GM19395 (cell line): ENCODE measurements at regions not wholly inside any gene's neighbourhood (a gene's known extent, or its start where the extent isn't known, plus 50 kb on each side); places are given as distances from the start of the nearest gene placed in this dataset.

Experiments used
- ATAC-seq: cut with Tn5 transposase; IDR thresholded peaks from one replicate; pipeline ENCODE4 v1.9.1; 2021; ENCODE audit warnings: mild to moderate bottlenecking, moderate library complexity; ENCODE audit not compliant: unreplicated experiment

DNA sequence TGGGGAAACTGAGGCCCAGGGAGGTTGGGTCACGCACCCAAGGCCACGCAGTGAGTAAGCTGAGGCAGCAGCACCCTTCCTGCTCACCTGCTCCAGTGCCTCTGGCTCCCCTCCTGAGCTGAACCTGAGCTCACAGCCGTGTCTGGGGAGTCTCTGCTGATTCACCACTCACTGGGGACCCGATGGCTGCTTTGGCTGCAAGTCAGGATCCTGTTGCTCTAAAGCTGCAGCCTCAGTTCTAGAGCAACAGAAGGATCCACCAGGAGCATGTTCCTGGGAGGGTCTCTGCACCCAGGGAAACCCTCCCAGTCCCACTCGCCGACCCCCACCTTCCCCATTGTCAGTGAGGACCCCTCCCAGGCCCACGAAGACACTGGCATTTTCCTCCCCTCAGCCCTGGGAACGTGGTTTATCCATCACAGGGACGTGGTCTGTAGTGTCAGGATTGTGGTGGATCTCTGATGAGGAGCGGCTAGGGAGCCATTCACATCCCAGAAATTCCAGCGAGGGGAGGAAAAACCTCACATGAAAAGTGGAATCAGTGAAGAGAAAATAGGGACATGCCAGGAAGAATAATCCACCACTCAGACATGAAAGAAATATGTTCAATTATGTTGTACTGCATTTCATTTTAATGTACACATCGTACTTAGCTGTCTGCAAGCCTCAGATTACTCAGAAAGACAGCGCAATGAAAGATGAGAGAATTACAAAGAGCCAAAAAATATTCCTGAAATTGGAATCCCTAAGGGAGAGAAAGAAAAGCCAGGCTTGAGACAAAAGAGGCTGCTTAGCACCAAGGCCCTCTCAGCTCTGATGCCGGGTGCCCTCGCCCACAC is 447.2 kb downstream of the MATN1 start:
- ATAC-seq = no peak

GRCh38 chr1:30274976-30275621 is 448.3 kb downstream of the MATN1 start:
- ATAC-seq = no peak

GRCh38 chr1:30274173-30274970 is 449.0 kb downstream of the MATN1 start:
- ATAC-seq = no peak

DNA sequence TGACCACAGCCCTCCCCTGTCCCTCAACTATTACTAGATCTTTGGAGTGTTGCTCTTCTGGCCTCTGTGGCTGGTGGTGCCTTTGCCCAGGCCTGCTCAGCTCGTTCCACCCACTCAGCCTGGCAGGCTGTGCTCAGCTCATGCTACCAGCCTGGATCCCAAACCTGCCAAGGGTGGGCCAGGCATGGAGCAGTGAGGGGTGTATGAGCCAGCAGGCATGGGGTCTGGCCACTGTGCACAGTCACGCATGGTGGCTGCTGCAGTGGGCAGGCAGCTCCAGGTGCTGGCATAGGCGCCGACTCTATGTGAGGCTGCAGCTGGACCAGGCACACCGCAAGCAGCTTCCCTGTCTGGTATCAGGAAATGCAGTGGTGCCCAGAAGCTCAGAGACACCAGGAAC is 449.9 kb downstream of the MATN1 start:
- no peak for ATAC-seq

GRCh38 chr1:30273021-30273325 is 450.4 kb downstream of the MATN1 start:
- no peak for ATAC-seq

GRCh38 chr1:30272277-30273020 is 450.9 kb downstream of the MATN1 start:
- ATAC-seq = no peak

- no peak for ATAC-seq
Observed at GRCh38 chr1:30271401-30272276, 451.7 kb downstream of the MATN1 start.

DNA sequence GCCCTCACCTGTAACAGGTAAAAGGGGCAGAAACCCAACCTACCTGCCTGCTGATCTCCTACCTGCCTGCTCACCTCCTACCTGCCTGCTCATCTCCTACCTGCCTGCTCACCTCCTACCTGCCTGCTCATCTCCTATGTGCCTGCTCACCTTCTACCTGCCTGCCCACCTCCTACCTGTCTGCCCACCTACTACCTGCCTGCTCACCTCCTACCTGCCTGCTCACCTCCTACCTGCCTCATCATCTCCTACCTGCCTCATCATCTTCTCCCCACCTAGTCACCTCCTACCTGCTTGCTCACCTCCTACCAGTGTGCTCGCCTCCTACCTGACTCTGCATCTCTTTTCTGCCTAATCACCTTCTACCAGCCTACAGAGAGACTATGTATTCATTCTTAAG is 452.9 kb downstream of the MATN1 start:
- no peak for ATAC-seq

DNA sequence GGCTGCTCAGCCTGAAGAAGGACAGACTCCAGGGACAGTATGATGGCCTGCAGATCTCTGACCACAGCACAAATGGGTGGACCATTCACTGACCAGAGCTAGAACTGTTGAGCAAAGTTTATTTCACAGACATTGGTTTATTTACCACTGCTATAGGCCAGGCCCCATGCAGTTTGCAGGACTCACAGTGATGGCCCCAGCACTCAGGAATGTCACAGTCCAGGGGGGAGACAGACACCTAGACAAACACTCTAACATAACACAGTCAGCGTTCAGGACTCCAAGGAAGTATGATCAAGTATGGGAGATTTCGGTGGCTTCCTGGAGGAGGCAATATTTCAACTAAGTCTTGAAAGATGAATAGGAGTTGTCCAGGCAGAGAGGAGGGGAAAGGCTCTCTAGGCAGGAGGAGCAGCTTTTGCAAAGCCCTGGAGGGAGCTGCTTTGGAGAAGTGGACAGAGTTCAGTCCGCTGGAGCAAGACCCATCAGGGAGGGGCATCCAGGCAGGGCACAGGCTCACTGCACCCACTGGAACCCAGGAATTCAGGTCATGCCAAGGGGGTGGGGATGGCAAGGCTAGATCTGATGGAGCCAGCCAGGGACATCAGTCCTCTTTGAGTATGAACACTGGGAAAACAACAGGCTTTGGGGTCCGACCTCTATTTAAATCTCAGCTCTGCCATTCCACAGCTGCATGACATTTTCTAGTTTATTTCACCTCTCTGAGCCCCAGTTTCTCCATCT is 454.3 kb downstream of the MATN1 start:
- ATAC-seq = no peak

DNA sequence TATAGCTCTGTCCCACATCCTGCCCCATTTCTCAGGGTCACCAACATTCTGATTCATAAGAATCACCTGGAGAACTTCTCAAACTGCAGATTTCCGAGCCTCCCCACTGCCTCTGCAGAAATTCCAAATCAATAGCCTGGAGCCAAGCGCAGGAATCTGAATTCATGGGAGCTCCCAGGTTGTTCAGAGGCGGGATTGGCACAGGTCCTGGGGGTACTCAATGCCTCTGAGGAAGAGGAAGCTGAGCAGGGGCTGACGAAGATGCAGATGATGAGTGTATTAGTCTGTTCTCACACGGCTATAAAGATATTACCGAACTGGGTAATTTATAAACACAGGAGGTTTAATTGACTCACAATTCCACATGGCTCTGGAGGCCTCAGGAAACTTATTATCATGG is 455.5 kb downstream of the MATN1 start:
- no peak for ATAC-seq

GRCh38 chr1:30267046-30267445 is 456.3 kb downstream of the MATN1 start:
- ATAC-seq = no peak

GRCh38 chr1:30265127-30266070 is 458.0 kb downstream of the MATN1 start:
- no peak for ATAC-seq

- no peak for ATAC-seq
Observed at GRCh38 chr1:30264672-30265025, 458.7 kb downstream of the MATN1 start.

DNA sequence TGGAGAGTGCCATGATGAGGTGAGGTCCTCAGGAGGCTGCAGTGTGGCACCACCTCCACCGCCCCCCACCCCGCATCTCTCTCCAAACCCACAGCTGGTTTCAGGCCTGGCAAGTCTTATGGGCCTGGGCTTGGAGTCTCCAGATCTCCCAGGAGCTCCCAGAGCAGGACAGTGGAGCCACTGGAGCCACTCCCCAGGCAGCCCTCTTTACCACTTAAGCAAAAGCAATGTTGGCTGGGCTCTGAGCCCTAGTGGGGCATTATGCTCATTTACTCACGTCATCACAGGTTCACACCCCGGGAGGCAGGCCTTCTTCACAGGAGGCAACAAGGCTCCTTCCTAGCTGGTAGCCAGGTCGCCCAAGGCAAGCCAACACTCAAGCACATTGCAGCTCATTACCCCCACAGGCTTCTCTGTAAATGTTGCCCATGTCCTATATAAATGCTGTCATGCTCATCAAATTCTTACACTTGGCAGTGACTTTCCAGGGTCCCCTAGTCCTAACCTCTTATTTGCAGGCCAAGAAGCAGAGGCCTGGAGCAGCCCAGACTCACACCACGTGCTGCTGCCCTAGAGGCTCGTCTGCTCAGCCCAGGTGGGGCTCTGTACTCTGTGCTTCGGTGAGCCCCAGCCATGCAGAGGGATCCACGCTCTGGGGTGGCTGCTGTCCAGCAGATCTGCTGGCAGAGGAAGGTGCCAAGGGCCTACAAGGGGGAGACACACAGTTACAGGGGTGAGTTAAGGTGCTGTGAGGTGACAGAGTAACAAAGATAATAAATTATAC is 459.3 kb downstream of the MATN1 start:
- no peak for ATAC-seq

GRCh38 chr1:30263405-30263804 is 460.0 kb downstream of the MATN1 start:
- no peak for ATAC-seq

GRCh38 chr1:30262158-30262557 is 461.2 kb downstream of the MATN1 start:
- ATAC-seq = no peak

DNA sequence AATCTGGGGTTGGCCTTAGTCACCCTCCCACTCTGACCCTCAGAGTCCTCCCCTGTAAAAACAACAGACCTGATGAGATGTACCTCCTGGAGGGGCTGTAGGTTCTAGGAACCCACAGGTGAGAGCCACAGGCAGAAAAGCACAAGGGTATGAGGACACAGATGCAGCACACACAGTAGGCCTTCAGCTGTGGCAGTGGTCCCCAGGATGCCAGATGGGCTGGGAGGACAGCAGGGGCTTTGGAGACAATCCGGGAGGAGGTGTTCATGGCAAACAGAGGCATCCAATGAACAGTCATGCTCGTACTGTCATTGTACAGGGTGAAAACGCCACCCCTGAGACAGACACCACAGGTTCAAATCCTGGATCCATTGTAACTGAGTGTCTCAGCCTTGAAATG is 463.1 kb downstream of the MATN1 start:
- ATAC-seq = no peak

DNA sequence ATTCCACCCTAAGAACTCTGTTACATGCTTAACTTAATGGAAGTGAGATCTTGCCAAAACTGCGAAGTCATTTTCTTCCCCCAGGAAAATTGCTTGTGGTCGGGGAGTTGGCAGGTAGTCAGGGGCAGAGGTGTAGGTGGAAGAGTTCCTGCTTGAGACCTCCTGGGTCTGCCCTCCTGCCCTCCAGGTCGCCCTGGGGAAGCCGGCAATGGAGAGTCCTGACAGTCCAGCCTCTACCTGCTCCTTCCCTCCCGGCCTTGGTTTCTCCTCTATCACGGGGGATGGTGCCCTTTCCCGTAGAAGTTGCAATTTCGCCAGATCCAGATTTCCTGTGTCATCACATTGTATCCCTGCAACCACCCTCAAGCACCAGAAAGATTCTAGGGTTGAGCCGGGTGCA is 463.8 kb downstream of the MATN1 start:
- ATAC-seq = no peak
